GM12892 (cell line): ENCODE measurements at regions not wholly inside any gene's neighbourhood (a gene's known extent, or its start where the extent isn't known, plus 50 kb on each side); places are given as distances from the start of the nearest gene placed in this dataset.

Experiments
- POLR2A ChIP-seq: IDR thresholded peaks from 2 replicates; pipeline ENCODE4 v1.6.1; 2011; ENCODE audit warnings: low read depth, low read length, control low read depth
- POLR2AphosphoS5 ChIP-seq: IDR thresholded peaks from 2 replicates; pipeline ENCODE4 v1.6.1; 2011; ENCODE audit warnings: low read depth, low read length, control low read depth

GRCh38 chr1:80075351-80075750, 1068.8 kb upstream of the ADGRL4 start:
- TF ChIP-seq POLR2AphosphoS5 (no peak), POLR2A (no peak)
